ENCODE measurements at regions not wholly inside any gene's neighbourhood (a gene's known extent, or its start where the extent isn't known, plus 50 kb on each side); places are given as distances from the start of the nearest gene placed in this dataset.

- TF ChIP-seq POLR2A (IDR thresholded peaks at IDR 0.05) (no peak), POLR2AphosphoS5 (IDR thresholded peaks at IDR 0.05) (no peak)
Measured at GRCh38 chr9:14961372-14962068, 51.3 kb upstream of the FREM1 start.
